SK-N-SH treated with all-trans-retinoic acid at 6 μM for 48 hours (cell line): ENCODE measurements at regions not wholly inside any gene's neighbourhood (a gene's known extent, or its start where the extent isn't known, plus 50 kb on each side); places are given as distances from the start of the nearest gene placed in this dataset.

Experiments used
- ATAC-seq: fragments of 200-7000 bp; cut with Tn5 transposase; 3 replicates; pipeline ENCODE4 v1.9.1; 2020; ENCODE audit warnings: mild to moderate bottlenecking, moderate library complexity
- BACH2 ChIP-seq: fragments of 250-450 bp; sonication (Bioruptor Pico); IDR thresholded peaks from 2 replicates; pipeline ENCODE4 v1.9.0; 2021; ENCODE audit warnings: mild to moderate bottlenecking, borderline replicate concordance
- CREB5 ChIP-seq: fragments of 250-450 bp; sonication (Bioruptor Pico); IDR thresholded peaks from 2 replicates; pipeline ENCODE4 v1.5.1; 2020; ENCODE audit warnings: low read depth, mild to moderate bottlenecking, moderate library complexity
- CSDC2 ChIP-seq: fragments of 250-450 bp; sonication (Bioruptor Pico); IDR thresholded peaks from 2 replicates; pipeline ENCODE4 v1.5.0; 2020; ENCODE audit warnings: mild to moderate bottlenecking, moderate library complexity
- CSRNP3 ChIP-seq: fragments of 250-450 bp; sonication (Bioruptor Pico); IDR thresholded peaks from 2 replicates; pipeline ENCODE4 v1.5.1; 2021; ENCODE audit warnings: mild to moderate bottlenecking, moderate library complexity
- ESRRG ChIP-seq: fragments of 250-450 bp; sonication (Bioruptor Pico); IDR thresholded peaks from 2 replicates; pipeline ENCODE4 v1.6.1; 2021; ENCODE audit warnings: mild to moderate bottlenecking
- GLIS3 ChIP-seq: fragments of 250-450 bp; sonication (Bioruptor Pico); IDR thresholded peaks from 2 replicates; pipeline ENCODE4 v1.5.0; 2020; ENCODE audit warnings: mild to moderate bottlenecking, moderate library complexity
- ISL1 ChIP-seq: fragments of 250-450 bp; sonication (Bioruptor Pico); IDR thresholded peaks from 2 replicates; pipeline ENCODE4 v2.1.2; 2022; ENCODE audit warnings: mild to moderate bottlenecking, moderate library complexity
- OSR1 ChIP-seq: fragments of 250-450 bp; sonication (Bioruptor Pico); IDR thresholded peaks from 2 replicates; pipeline ENCODE4 v1.8.0; 2022; ENCODE audit warnings: moderate library complexity, mild to moderate bottlenecking, inconsistent platforms
- PATZ1 ChIP-seq: fragments of 250-450 bp; sonication (Bioruptor Pico); IDR thresholded peaks from 2 replicates; pipeline ENCODE4 v1.8.0; 2020; ENCODE audit warnings: mild to moderate bottlenecking, moderate library complexity, borderline replicate concordance
- POU6F1 ChIP-seq: fragments of 250-450 bp; sonication (Bioruptor Pico); IDR thresholded peaks from 2 replicates; pipeline ENCODE4 v1.8.0; 2021; ENCODE audit warnings: low read depth, mild to moderate bottlenecking, moderate library complexity, borderline replicate concordance
- SNAI2 ChIP-seq: fragments of 250-450 bp; sonication (Bioruptor Pico); IDR thresholded peaks from 2 replicates; pipeline ENCODE4 v1.5.0; 2020; ENCODE audit warnings: mild to moderate bottlenecking, moderate library complexity
- TCF4 ChIP-seq: fragments of 250-450 bp; sonication (Bioruptor Pico); IDR thresholded peaks from 2 replicates; pipeline ENCODE4 v1.8.0; 2021; ENCODE audit warnings: mild to moderate bottlenecking, moderate library complexity, borderline replicate concordance
- TOX ChIP-seq: fragments of 250-450 bp; sonication (Bioruptor Pico); IDR thresholded peaks from 2 replicates; pipeline ENCODE4 v1.8.0; 2021; ENCODE audit warnings: mild to moderate bottlenecking, moderate library complexity, borderline replicate concordance
- TSHZ2 ChIP-seq: fragments of 250-450 bp; sonication (Bioruptor Pico); IDR thresholded peaks from 2 replicates; pipeline ENCODE4 v1.5.0; 2020; ENCODE audit warnings: mild to moderate bottlenecking, moderate library complexity
- ZC3H10 ChIP-seq: fragments of 250-450 bp; sonication (Bioruptor Pico); IDR thresholded peaks from 2 replicates; pipeline ENCODE4 v1.5.1; 2021; ENCODE audit warnings: mild to moderate bottlenecking, moderate library complexity
- ZFP3 ChIP-seq: fragments of 250-450 bp; sonication (Bioruptor Pico); IDR thresholded peaks from 2 replicates; pipeline ENCODE4 v1.5.0; 2020; ENCODE audit warnings: mild to moderate bottlenecking, moderate library complexity
- ZFP30 ChIP-seq: fragments of 450-650 bp; formaldehyde crosslinking; IDR thresholded peaks from 2 replicates; pipeline ENCODE4 v1.5.0; 2022; ENCODE audit warnings: mild to moderate bottlenecking, moderate library complexity
- ZNF565 ChIP-seq: fragments of 450-650 bp; formaldehyde crosslinking; conservative IDR thresholded peaks from 2 replicates; pipeline ENCODE4 v1.5.0; 2020; ENCODE audit warnings: low read depth, mild to moderate bottlenecking, moderate library complexity
- ZNF70 ChIP-seq: fragments of 450-650 bp; formaldehyde crosslinking; IDR thresholded peaks from 2 replicates; pipeline ENCODE4 v1.5.0; 2020; ENCODE audit warnings: mild to moderate bottlenecking, moderate library complexity
- ZNF8 ChIP-seq: fragments of 450-650 bp; formaldehyde crosslinking; IDR thresholded peaks from 2 replicates; pipeline ENCODE4 v1.5.0; 2020; ENCODE audit warnings: mild to moderate bottlenecking, moderate library complexity

GRCh38 chr3:13165576-13165975 lies 92.3 kb upstream of the IQSEC1 start:
- TF ChIP-seq ESRRG (CRISPR knock-in tag) (no peak), ZFP3 (CRISPR knock-in tag) (no peak), ZNF565 (CRISPR knock-in tag) (no peak), ZFP30 (CRISPR knock-in tag) (no peak), ZNF70 (CRISPR knock-in tag) (no peak), ISL1 (CRISPR knock-in tag) (no peak), ZC3H10 (CRISPR knock-in tag) (no peak), ZNF8 (CRISPR knock-in tag) (no peak)

GRCh38 chr3:13164893-13165492 lies 91.8 kb upstream of the IQSEC1 start:
- TF ChIP-seq CREB5 (CRISPR knock-in tag), result no peak
- no peak for TF ChIP-seq CSDC2 (CRISPR knock-in tag)
- TF ChIP-seq ZC3H10 (CRISPR knock-in tag), result no peak
- no peak for TF ChIP-seq OSR1 (CRISPR knock-in tag)
- no peak for TF ChIP-seq ZNF565 (CRISPR knock-in tag)
- no peak for TF ChIP-seq TSHZ2 (CRISPR knock-in tag)
- TF ChIP-seq ZFP30 (CRISPR knock-in tag), result no peak
- TF ChIP-seq GLIS3 (CRISPR knock-in tag), result no peak
- TF ChIP-seq TOX (CRISPR knock-in tag), result no peak
- TF ChIP-seq ZNF8 (CRISPR knock-in tag), result no peak
- TF ChIP-seq BACH2 (CRISPR knock-in tag), result no peak
- no peak for TF ChIP-seq PATZ1 (CRISPR knock-in tag)
- no peak for TF ChIP-seq ISL1 (CRISPR knock-in tag)
- TF ChIP-seq CSRNP3 (CRISPR knock-in tag), result no peak
- TF ChIP-seq POU6F1 (CRISPR knock-in tag), result no peak
- TF ChIP-seq ZNF70 (CRISPR knock-in tag), result no peak
- TF ChIP-seq, all 23 proteins: peak for 0
- no peak for ATAC-seq

More at GRCh38 chr3:13165576-13165975, 92.3 kb upstream of the IQSEC1 start:
- no peak for ATAC-seq

- ATAC-seq, result no peak
- no peak for TF ChIP-seq ZFP30 (CRISPR knock-in tag)
- no peak for TF ChIP-seq ZFP3 (CRISPR knock-in tag)
- no peak for TF ChIP-seq TOX (CRISPR knock-in tag)
- TF ChIP-seq GLIS3 (CRISPR knock-in tag), result no peak
- no peak for TF ChIP-seq POU6F1 (CRISPR knock-in tag)
- no peak for TF ChIP-seq ZC3H10 (CRISPR knock-in tag)
- TF ChIP-seq ZNF565 (CRISPR knock-in tag), result no peak
- no peak for TF ChIP-seq TCF4
- no peak for TF ChIP-seq TSHZ2 (CRISPR knock-in tag)
- no peak for TF ChIP-seq CSDC2 (CRISPR knock-in tag)
- no peak for TF ChIP-seq ESRRG (CRISPR knock-in tag)
- no peak for TF ChIP-seq SNAI2 (CRISPR knock-in tag)
- TF ChIP-seq ISL1 (CRISPR knock-in tag), result no peak
Measured at GRCh38 chr3:13163848-13164382, 90.7 kb upstream of the IQSEC1 start.
